Suprapubic skin (tissue), 4 donors: ENCODE measurements at regions not wholly inside any gene's neighbourhood (a gene's known extent, or its start where the extent isn't known, plus 50 kb on each side); places are given as distances from the start of the nearest gene placed in this dataset.

Source experiments
- CTCF ChIP-seq, 2 donors: fragments of 200-600 bp in 1 of 2; fragments of 450-650 bp in 1 of 2; sonication (generic) in 1 of 2; IDR thresholded peaks; one replicate each; pipeline ENCODE4 v1.5.1; 2016 to 2019; ENCODE audit warnings: antibody characterized with exemption in 2 of 2, mild to moderate bottlenecking in 1 of 2, moderate library complexity in 1 of 2
- POLR2A ChIP-seq, 2 donors: fragments of 450-650 bp; IDR thresholded peaks; one replicate each; pipeline ENCODE4 v1.6.1; 2017; ENCODE audit warnings: antibody characterized with exemption in 2 of 2, mild to moderate bottlenecking in 2 of 2, moderate library complexity in 2 of 2
- POLR2AphosphoS5 ChIP-seq, 3 donors: sonication (generic); formaldehyde crosslinking; IDR thresholded peaks; one replicate each; pipeline ENCODE4 v1.6.1; 2017; ENCODE audit warnings: antibody characterized with exemption in 3 of 3

- no peak for TF ChIP-seq CTCF (IDR thresholded peaks at IDR 0.05)
- no peak for TF ChIP-seq POLR2AphosphoS5 (IDR thresholded peaks at IDR 0.05)
- no peak for TF ChIP-seq POLR2A (IDR thresholded peaks at IDR 0.05)
Observed at GRCh38 chr20:21801193-21801592, 95.7 kb downstream of the PAX1 start.
